ENCODE measurements at regions not wholly inside any gene's neighbourhood (a gene's known extent, or its start where the extent isn't known, plus 50 kb on each side); places are given as distances from the start of the nearest gene placed in this dataset.

DNA sequence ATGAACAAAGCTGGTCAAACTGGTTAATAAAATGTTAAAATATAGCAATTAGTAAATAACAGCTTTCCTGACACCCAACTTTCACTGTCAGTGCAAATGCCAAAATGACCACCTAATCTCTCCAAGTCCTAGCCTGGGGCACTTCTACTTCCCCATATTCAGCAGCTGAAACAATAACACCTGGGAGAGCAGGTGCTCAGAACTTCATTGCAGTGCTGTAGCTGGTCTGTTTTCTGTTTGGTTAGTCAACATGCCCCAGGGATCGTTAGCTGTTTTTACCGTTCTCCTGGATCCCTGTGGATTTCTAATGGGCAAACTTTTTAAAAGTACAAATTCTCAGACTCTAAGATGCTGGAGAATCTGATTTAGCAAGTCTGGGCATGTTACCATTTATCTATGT, 759.7 kb downstream of the GALC start:
- intact Hi-C loops (cut with micrococcal nuclease): no loop called here
- Histone ChIP-seq H3K36me3 (ENCODE audit: control insufficient read depth in 2 of 2, extremely low read depth in 1 of 2, insufficient read depth in 2 of 2, low read length in 2 of 2) (no peaks in the 10 kb centered on the region), H3K9ac (replicated peaks; ENCODE audit: extremely low read depth, insufficient read depth, low read length) (no peak overlapping the region), H3K4me1 (ENCODE audit: control insufficient read depth, extremely low read depth, insufficient read depth, low read length) (no peaks in the 10 kb centered on the region), H3K9me1 (replicated peaks; ENCODE audit: control insufficient read depth, extremely low read depth, insufficient read depth, low read length) (no peaks in the 10 kb centered on the region), H3K9me3 (replicated peaks; ENCODE audit: control insufficient read depth, insufficient read depth, low read length) (no peaks in the 10 kb centered on the region), H4K20me1 (replicated peaks; ENCODE audit: control insufficient read depth, extremely low read depth, insufficient read depth, low read length) (no peaks in the 10 kb centered on the region), H2AFZ (ENCODE audit: low read depth, low read length) (no peak overlapping the region), H3K27me3 (ENCODE audit: control insufficient read depth in 2 of 2, insufficient read depth in 2 of 2, low read length in 2 of 2) (no peaks in the 10 kb centered on the region), H3K79me2 (ENCODE audit: control insufficient read depth, insufficient read depth, low read length) (no peaks in the 10 kb centered on the region), H3K27ac (ENCODE audit: insufficient read depth, low read depth, low read length) (no peak overlapping the region), H3K4me3 (replicated peaks in 1 of 3; ENCODE audit: insufficient read depth in 1 of 3, low read depth in 1 of 3, low read length in 3 of 3) (no peak overlapping the region), H3K4me2 (ENCODE audit: insufficient read depth, low read length) (no peak overlapping the region)
- dilution Hi-C loops (cut with MboI; ENCODE audit: extremely low pct_ligation_motif_present, low sequenced_read_pairs): no loop called here
- BruUV-seq (replicated peaks): no TSS peak
- POLR2A ChIA-PET: no interaction called here
- CTCF ChIA-PET: no interaction called here
- DNase-seq (ENCODE audit: low read depth, low spot score): no peak
- TF ChIP-seq JUN (IDR thresholded peaks at IDR 0.05; ENCODE audit: borderline replicate concordance, insufficient read depth, insufficient read length, low read depth) (no peak), MAX (IDR thresholded peaks at IDR 0.05; ENCODE audit: insufficient read depth, insufficient read length) (no peak), FOS (IDR thresholded peaks at IDR 0.05; ENCODE audit: borderline replicate concordance, insufficient read depth, low read length) (no peak), EZH2 (IDR thresholded peaks at IDR 0.05; ENCODE audit: borderline replicate concordance, low read depth, low read length, severe bottlenecking) (no peak), GATA2 (IDR thresholded peaks at IDR 0.05; ENCODE audit: insufficient read depth, insufficient read length, low read depth, low read length) (no peak), CTCF (IDR thresholded peaks at IDR 0.05; ENCODE audit: extremely low read depth in 1 of 2, insufficient read depth in 1 of 2, low read depth in 1 of 2, low read length in 2 of 2) (no peak), POLR2AphosphoS5 (IDR thresholded peaks at IDR 0.05; ENCODE audit: insufficient read depth, low read depth, low read length) (no peak), POLR2A (IDR thresholded peaks at IDR 0.05; ENCODE audit: low read depth, low read length) (no peak), MYC (IDR thresholded peaks at IDR 0.05; ENCODE audit: low read depth, low read length) (no peak)
- no peak for FAIRE-seq
